GM13977 (cell line): ENCODE measurements at regions not wholly inside any gene's neighbourhood (a gene's known extent, or its start where the extent isn't known, plus 50 kb on each side); places are given as distances from the start of the nearest gene placed in this dataset.

ENCODE experiments used
- DNase-seq: peaks from one replicate; pipeline ENCODE4 v3.0.0; 2012; ENCODE audit warnings: low spot score
- in situ Hi-C: fragments of 300-500 bp; cut with MboI; formaldehyde crosslinking; loops from one replicate; pipeline ENCODE4 v1.12.0; 2022; ENCODE audit warnings: low sequenced_read_pairs, low pct_unique_long_range_greater_than_20kb, mixed read lengths, inconsistent platforms; ENCODE audit not compliant: unreplicated experiment
- TF ChIP-seq, protein P1 (sequence below): IDR thresholded peaks from 2 replicates; pipeline ENCODE4 v1.5.1; 2012; ENCODE audit warnings: mild to moderate bottlenecking, control low read depth; ENCODE audit not compliant: insufficient read depth; ENCODE audit errors: extremely low read depth, missing control alignments

DNA sequence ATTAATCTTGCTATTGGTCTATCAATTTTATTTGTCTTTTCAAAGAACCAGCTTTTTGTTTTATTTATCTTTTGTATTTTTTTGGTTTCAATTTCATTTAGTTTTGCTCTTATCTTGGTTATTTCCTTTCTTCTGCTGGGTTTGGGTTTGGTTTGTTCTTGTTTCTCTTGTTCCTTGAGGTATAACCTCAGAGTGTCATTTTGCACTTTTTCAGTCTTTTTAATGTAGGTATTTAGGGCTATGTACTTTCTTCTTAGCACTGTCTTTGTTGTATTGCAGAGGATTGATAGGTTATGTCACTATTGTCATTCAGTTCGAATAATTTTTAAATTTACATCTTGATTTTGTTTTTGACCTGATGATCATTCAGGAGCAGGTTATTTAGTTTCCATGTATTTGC, 92.7 kb upstream of the DCD start:
- DNase-seq, result no peak
- TF ChIP-seq, protein P1, sequence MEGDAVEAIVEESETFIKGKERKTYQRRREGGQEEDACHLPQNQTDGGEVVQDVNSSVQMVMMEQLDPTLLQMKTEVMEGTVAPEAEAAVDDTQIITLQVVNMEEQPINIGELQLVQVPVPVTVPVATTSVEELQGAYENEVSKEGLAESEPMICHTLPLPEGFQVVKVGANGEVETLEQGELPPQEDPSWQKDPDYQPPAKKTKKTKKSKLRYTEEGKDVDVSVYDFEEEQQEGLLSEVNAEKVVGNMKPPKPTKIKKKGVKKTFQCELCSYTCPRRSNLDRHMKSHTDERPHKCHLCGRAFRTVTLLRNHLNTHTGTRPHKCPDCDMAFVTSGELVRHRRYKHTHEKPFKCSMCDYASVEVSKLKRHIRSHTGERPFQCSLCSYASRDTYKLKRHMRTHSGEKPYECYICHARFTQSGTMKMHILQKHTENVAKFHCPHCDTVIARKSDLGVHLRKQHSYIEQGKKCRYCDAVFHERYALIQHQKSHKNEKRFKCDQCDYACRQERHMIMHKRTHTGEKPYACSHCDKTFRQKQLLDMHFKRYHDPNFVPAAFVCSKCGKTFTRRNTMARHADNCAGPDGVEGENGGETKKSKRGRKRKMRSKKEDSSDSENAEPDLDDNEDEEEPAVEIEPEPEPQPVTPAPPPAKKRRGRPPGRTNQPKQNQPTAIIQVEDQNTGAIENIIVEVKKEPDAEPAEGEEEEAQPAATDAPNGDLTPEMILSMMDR, result no peak
- in situ Hi-C loops, result loop anchor here (25.0 kb wide), 2 partner anchors 221 to 321 kb away; no protein-coding TSS in a partner anchor

DNA sequence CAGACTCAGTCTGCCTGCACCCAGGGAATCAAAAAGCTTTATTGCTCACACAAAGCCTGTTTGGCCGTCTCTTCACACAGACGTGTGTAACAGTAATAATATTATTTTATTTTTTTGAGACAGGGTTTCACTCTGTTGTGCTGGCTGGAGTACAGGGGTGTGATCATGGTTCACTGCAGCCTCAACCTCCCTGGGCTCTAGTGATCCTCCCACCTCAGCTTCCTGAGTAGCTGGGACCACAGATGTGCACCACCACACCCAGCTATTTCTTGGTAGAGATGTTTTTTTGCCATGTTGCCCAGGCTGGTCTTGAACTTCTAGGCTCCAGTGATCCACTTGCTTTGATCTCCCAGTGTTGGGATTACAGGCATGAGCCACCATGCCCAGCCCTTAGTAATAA, 88.4 kb upstream of the DCD start:
- TF ChIP-seq, protein P1, result no peak
- DNase-seq, result no peak
- in situ Hi-C loops, result loop anchor here (25.0 kb wide), 2 partner anchors 226 to 326 kb away; no protein-coding TSS in a partner anchor

DNA sequence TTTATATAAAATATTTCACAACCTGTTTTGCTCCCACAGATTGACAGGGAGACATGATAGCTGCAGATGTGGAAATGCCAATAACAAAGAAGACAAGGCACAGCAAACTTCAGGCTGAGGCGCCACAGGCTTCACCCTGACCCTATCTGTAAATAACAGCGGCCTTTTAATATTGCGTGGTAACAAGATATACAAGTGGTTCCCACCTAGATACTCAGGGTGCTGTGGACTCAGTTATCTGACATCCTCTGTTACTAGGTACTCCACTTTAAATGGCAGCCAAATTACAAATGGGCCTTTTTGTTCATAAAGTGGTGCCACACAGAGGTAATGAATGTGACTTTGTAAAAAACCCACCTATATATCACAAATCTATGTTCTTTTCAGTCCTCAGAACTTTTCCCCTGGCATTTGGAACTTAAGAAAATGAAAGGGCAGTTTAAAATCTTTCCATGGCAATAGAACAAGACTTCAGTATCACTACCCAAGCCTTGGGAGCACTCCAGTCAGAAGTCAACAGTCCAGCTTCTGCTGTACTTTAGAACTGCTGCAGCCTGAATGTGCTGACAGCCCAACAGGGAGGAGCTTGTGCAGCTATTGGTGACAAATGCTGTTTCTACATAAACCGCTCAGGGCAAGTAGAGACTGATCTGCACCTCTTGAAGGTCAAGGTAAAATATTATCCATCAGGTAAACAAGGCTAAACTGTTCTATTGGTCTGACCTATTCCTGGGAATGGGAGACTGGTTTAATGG, 86.2 kb upstream of the DCD start:
- TF ChIP-seq, protein P1, result no peak
- in situ Hi-C loops, result loop anchor here (25.0 kb wide), 2 partner anchors 228 to 328 kb away; no protein-coding TSS in a partner anchor
- no peak for DNase-seq

DNA sequence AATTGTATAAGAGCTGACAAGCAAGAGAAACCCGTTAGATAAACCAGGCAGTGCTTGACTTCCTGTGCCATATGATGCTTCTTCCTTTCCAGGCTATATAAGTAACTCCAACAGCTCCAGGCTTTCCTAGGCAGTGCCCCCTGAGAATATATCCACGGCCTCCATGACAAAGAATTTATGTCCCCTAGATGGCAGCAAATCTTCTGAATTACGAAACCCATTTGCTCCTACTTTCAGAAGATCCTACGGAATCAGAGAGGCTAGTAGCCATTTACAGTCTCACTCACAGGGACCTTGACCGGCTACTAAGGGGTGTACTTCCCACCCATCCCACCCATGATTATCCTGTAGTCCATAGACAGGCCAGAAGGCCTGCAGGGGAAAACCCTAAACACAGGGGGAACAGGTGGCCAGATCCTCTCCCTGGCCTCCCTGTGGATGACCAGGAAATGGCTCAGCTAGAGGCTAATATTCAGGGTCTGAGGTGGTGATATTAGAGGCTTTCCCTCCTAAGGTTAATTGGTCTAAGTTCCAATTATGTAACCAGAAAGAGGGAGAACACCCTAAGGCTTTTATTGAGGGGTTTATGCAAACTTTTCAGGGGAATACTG, 77.2 kb upstream of the DCD start:
- TF ChIP-seq, protein P1, result peak; percentile 30
- DNase-seq, result no peak
- in situ Hi-C loops, result loop anchor here (25.0 kb wide), 2 partner anchors 237 to 337 kb away; no protein-coding TSS in a partner anchor

DNA sequence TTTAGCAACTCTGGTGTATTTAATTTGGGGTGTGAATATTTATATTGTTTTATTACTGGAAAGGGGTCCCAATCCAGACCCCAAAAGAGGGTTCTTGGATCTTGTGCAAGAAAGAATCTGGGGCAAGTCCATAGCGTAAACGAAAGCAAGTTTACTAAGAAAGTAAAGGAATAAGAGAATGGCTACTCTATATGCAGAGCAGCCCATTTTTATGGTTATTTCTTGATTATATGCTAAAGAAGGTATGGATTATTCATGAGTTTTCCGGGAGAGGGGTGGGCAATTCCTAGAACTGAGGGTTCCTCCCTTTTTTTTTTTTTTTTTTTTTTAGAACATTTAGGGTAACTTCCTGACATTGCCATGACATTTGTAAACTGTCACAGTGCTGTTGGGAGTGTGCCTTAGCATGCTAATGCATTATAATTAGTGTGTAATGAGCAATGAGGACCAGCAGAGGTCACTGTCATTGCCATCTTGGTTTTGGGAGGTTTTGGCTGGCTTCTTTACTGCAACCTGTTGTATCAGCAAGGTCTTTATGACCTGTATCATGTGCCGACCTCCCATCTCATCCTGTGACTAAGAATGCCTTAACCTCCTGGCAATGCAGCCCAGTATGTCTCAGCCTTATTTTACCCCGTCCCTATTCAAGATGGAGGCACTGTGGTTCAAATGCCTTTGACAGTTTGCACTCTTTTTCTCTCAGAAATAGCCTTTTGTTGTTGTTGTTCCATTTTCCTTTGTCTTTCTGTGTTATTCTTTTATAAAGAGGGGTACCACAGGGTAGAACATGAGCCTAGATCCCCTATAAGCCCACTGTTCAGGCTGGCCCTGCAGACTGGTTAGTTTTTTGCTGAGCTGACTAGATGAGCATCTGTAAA, 75.5 kb upstream of the DCD start:
- TF ChIP-seq, protein P1, result peak; percentile 58
- DNase-seq, result no peak
- in situ Hi-C loops, result no loop called here

DNA sequence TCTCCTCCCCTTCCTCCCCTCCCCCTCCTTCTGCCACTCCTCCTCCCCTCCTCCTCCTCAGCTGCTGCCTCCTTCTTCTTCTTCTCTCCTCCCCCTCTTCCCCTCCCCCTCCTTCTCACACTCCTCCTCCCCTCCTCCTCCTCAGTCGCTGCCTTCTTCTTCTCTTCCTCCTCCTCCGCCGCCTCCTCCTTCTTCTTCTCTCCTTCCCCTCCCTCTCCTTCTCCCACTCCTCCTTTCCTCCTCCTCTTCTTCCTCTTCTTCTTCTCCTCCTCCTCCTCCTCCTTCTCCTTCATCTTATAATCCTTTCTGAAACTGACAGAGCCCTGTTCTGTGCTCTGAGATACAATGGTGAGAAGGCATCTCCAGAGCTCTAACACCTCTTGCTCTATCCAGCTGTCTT, 73.1 kb upstream of the DCD start:
- in situ Hi-C loops, result no loop called here
- no peak for DNase-seq
- TF ChIP-seq, protein P1, result no peak
